GM12873 (cell line): ENCODE measurements at regions not wholly inside any gene's neighbourhood (a gene's known extent, or its start where the extent isn't known, plus 50 kb on each side); places are given as distances from the start of the nearest gene placed in this dataset.

Experiments
- CTCF ChIP-seq: IDR thresholded peaks from 2 replicates; pipeline ENCODE4 v1.5.1; 2012; ENCODE audit warnings: low read depth, mild to moderate bottlenecking, moderate library complexity, low read length, control low read depth; ENCODE audit not compliant: insufficient read depth; ENCODE audit errors: missing control alignments

DNA sequence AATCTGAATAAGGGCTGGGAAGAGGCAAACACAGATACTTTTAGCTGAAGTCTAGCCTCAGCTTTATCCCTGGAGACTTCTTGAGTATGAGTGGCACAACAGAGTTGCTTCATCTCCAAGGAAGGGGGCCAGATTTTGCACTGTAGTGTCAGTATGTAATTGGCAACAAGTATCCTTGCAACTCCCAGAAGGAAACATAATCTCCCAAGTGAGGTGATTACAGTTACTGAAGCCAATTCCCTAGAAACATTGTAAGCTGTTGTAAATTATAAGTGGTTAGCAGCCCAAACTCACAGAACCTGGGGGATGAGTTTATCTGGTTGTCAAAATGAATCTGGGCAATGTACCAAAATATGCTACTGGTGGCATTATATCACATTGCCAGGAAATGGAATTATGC, 2065.7 kb upstream of the PCDH20 start:
- TF ChIP-seq CTCF, result no peak

GRCh38 chr13:63472711-63473110, 2057.1 kb upstream of the PCDH20 start:
- no peak for TF ChIP-seq CTCF

DNA sequence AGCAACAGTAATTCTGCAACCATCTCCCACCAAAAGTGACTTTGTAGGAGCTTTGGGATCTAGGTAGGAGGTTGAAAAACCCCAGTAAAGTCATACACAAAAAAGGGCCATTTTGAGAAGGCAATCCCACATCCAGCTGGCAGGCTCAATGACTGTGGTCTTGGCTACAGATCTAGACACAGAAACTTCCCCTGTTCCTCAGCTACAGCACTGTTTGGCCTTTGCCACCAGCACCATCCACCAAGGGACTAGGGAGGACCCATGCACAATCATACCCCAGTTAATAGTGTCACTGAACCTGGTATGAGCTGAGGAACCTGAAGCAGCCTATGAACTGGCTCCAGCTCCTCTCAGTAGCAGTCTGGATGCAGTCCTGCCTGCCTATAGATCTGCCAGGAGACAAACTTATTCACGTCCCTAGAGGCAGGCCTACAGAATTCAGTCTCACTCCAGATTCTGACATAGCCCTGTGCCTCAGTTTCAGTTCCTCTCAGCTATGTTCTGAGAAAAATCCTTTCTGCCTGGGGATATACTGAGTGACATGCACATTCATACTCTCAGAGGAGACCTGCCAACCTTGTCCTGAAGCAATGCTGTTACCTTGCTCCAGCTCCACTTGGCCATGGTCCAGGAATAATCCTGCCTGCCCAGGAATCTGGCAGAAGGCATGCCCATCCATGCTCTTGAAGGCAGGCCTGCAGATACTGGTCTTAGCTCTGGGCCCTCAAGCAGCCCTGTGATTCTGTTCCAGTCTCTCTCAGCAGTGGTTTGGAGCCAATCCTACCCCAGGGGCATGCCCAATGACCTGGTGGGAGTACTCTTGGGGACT, 2048.3 kb upstream of the PCDH20 start:
- no peak for TF ChIP-seq CTCF

DNA sequence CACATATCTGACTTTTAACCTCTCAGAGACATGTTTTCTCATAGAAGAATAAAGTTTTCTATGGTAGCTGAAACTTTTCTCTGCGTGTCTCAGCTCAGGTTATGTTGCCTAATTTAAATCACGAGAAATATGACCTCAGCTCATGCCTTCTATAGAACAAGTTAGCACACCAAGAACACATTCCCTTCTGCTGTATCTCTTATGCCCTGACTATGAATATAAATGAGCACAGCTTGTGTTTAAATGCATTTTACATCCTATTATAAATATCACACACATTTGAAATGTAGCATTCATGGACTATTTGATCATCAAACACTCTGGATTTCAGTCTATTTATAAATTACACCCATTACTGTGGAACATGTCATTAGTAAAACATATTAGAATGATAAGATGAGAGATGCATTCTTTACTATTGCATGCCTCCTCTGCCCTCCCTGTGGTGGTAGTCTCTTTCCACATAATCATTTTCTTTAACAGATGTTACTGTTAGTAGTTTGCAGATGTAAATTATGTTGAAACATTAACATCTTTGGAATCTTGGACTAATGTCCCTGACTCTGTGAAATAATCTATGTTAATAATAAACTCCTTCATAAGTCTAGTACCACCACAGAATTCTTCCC, 2044.9 kb upstream of the PCDH20 start:
- TF ChIP-seq CTCF, result no peak

- TF ChIP-seq CTCF, result no peak
These were observed 2041.5 kb upstream of the PCDH20 start for GRCh38 chr13:63457186-63457585.

GRCh38 chr13:63455938-63456337, 2040.3 kb upstream of the PCDH20 start:
- peak; percentile 6 for TF ChIP-seq CTCF

- TF ChIP-seq CTCF, result no peak
These were observed 2033.9 kb upstream of the PCDH20 start for GRCh38 chr13:63449550-63449949.
